ENCODE measurements at regions not wholly inside any gene's neighbourhood (a gene's known extent, or its start where the extent isn't known, plus 50 kb on each side); places are given as distances from the start of the nearest gene placed in this dataset.

GRCh38 chr12:12017135-12017581 is 53.6 kb upstream of the BCL2L14 start:
- BruUV-seq (replicated peaks) = no TSS peak
- ChIA-PET CTCF (interaction anchor here (0.6 to 1.4 kb wide), 8 partner anchors 10 to 438 kb away, joined by 3 to 6 read pairs (median 4); no protein-coding TSS in a partner anchor), POLR2A (no interaction called here)
- no peak overlapping the region for H3K27ac ChIP-seq (ENCODE audit: insufficient read depth, low read depth, low read length)
- TF ChIP-seq EZH2 (IDR thresholded peaks at IDR 0.05; ENCODE audit: borderline replicate concordance, low read depth, low read length, severe bottlenecking) (no peak), POLR2A (IDR thresholded peaks at IDR 0.05; ENCODE audit: low read depth, low read length) (no peak)
- H3K4me3 ChIP-seq (replicated peaks in 1 of 3; ENCODE audit: insufficient read depth in 1 of 3, low read depth in 1 of 3, low read length in 3 of 3) = no peak overlapping the region
- no peaks in the 10 kb centered on the region for H3K9me3 ChIP-seq (replicated peaks; ENCODE audit: control insufficient read depth, insufficient read depth, low read length)
- H3K9me1 ChIP-seq (replicated peaks; ENCODE audit: control insufficient read depth, extremely low read depth, insufficient read depth, low read length) = no peaks in the 10 kb centered on the region
- no peaks in the 10 kb centered on the region for H3K4me1 ChIP-seq (ENCODE audit: control insufficient read depth, extremely low read depth, insufficient read depth, low read length)
- H3K36me3 ChIP-seq (ENCODE audit: control insufficient read depth in 2 of 2, extremely low read depth in 1 of 2, insufficient read depth in 2 of 2, low read length in 2 of 2) = no peaks in the 10 kb centered on the region
- no peak overlapping the region for H3K9ac ChIP-seq (replicated peaks; ENCODE audit: extremely low read depth, insufficient read depth, low read length)
- DNase-seq (ENCODE audit: low read depth, low spot score) = no peak
- dilution Hi-C loops (cut with MboI; ENCODE audit: extremely low pct_ligation_motif_present, low sequenced_read_pairs) = no loop called here
- intact Hi-C loops (cut with micrococcal nuclease) = no loop called here
- no peaks in the 10 kb centered on the region for H3K79me2 ChIP-seq (ENCODE audit: control insufficient read depth, insufficient read depth, low read length)
- H2AFZ ChIP-seq (ENCODE audit: low read depth, low read length) = no peak overlapping the region
- peak; percentile 38 for FAIRE-seq
- H3K27me3 ChIP-seq (ENCODE audit: control insufficient read depth in 2 of 2, insufficient read depth in 2 of 2, low read length in 2 of 2) = peaks cover 0 to 3% of the 10 kb centered on the region in 2 experiments
- no peaks in the 10 kb centered on the region for H4K20me1 ChIP-seq (replicated peaks; ENCODE audit: control insufficient read depth, extremely low read depth, insufficient read depth, low read length)
- no peak overlapping the region for H3K4me2 ChIP-seq (ENCODE audit: insufficient read depth, low read length)

GRCh38 chr12:12017798-12018197 is 52.9 kb upstream of the BCL2L14 start:
- TF ChIP-seq JUN (IDR thresholded peaks at IDR 0.05; ENCODE audit: borderline replicate concordance, insufficient read depth, insufficient read length, low read depth) (no peak), GATA2 (IDR thresholded peaks at IDR 0.05; ENCODE audit: insufficient read depth, insufficient read length, low read depth, low read length) (no peak), MYC (IDR thresholded peaks at IDR 0.05; ENCODE audit: low read depth, low read length) (no peak), EZH2 (IDR thresholded peaks at IDR 0.05; ENCODE audit: borderline replicate concordance, low read depth, low read length, severe bottlenecking) (no peak), POLR2AphosphoS5 (IDR thresholded peaks at IDR 0.05; ENCODE audit: insufficient read depth, low read depth, low read length) (no peak), CTCF (IDR thresholded peaks at IDR 0.05; ENCODE audit: extremely low read depth in 1 of 2, insufficient read depth in 1 of 2, low read depth in 1 of 2, low read length in 2 of 2) (no peak), FOS (IDR thresholded peaks at IDR 0.05; ENCODE audit: borderline replicate concordance, insufficient read depth, low read length) (no peak), POLR2A (IDR thresholded peaks at IDR 0.05; ENCODE audit: low read depth, low read length) (no peak), MAX (IDR thresholded peaks at IDR 0.05; ENCODE audit: insufficient read depth, insufficient read length) (no peak)

More at GRCh38 chr12:12017798-12018197, 52.9 kb upstream of the BCL2L14 start:
- intact Hi-C loops (cut with micrococcal nuclease) = no loop called here
- Histone ChIP-seq H3K4me3 (replicated peaks in 1 of 3; ENCODE audit: insufficient read depth in 1 of 3, low read depth in 1 of 3, low read length in 3 of 3) (no peak overlapping the region), H3K27me3 (ENCODE audit: control insufficient read depth in 2 of 2, insufficient read depth in 2 of 2, low read length in 2 of 2) (peaks cover 3 to 6% of the 10 kb centered on the region in 2 experiments), H3K4me2 (ENCODE audit: insufficient read depth, low read length) (no peak overlapping the region), H3K79me2 (ENCODE audit: control insufficient read depth, insufficient read depth, low read length) (no peaks in the 10 kb centered on the region), H3K9me1 (replicated peaks; ENCODE audit: control insufficient read depth, extremely low read depth, insufficient read depth, low read length) (no peaks in the 10 kb centered on the region), H3K36me3 (ENCODE audit: control insufficient read depth in 2 of 2, extremely low read depth in 1 of 2, insufficient read depth in 2 of 2, low read length in 2 of 2) (no peaks in the 10 kb centered on the region), H3K9ac (replicated peaks; ENCODE audit: extremely low read depth, insufficient read depth, low read length) (no peak overlapping the region), H3K27ac (ENCODE audit: insufficient read depth, low read depth, low read length) (no peak overlapping the region), H3K9me3 (replicated peaks; ENCODE audit: control insufficient read depth, insufficient read depth, low read length) (no peaks in the 10 kb centered on the region), H3K4me1 (ENCODE audit: control insufficient read depth, extremely low read depth, insufficient read depth, low read length) (no peaks in the 10 kb centered on the region), H2AFZ (ENCODE audit: low read depth, low read length) (no peak overlapping the region), H4K20me1 (replicated peaks; ENCODE audit: control insufficient read depth, extremely low read depth, insufficient read depth, low read length) (no peaks in the 10 kb centered on the region)
- dilution Hi-C loops (cut with MboI; ENCODE audit: extremely low pct_ligation_motif_present, low sequenced_read_pairs) = no loop called here
- CTCF ChIA-PET = interaction anchor here (0.6 to 1.4 kb wide), 9 partner anchors 9 to 438 kb away, joined by 3 to 6 read pairs (median 4); no protein-coding TSS in a partner anchor
- FAIRE-seq (peak; percentile 31), DNase-seq (ENCODE audit: low read depth, low spot score) (no peak)
- no TSS peak for BruUV-seq (replicated peaks)
- POLR2A ChIA-PET = no interaction called here
